ENCODE measurements at regions not wholly inside any gene's neighbourhood (a gene's known extent, or its start where the extent isn't known, plus 50 kb on each side); places are given as distances from the start of the nearest gene placed in this dataset.
A peak's percentile ranks its signal among the peaks of the same experiment; 100 is the strongest.
"Not testable (repeated sequence)": the region's sequence is repeated elsewhere in the genome, so short reads cannot be mapped to it uniquely, and the experiment has no call there.

DNA sequence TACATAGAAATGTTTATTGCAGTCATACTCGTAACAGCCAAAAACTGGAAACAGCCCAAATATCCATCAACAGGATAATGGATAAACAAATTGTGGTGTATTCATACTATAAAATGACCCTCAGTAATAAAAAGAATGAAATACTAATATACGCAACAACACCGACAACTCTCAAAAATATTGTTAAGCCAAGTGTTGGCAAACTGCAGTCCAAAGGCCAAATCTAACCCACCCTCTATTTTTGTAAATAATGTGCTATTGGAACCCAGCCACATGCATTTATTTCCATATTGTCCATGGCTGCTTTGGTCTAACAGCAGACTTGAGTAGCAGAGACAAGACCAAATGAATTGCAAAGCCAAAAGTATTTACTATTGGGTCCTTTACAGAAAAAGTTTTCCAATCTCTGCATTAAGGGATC, 151.0 kb downstream of the MREG start:
- no peak for DNase-seq
- no peaks in the 10 kb centered on the region for H3K27me3 ChIP-seq (ENCODE audit: low read depth)
- H3K36me3 ChIP-seq = no peaks in the 10 kb centered on the region
- no peaks in the 10 kb centered on the region for H3K9me3 ChIP-seq (replicated peaks)
- H3K4me3 ChIP-seq = no peak overlapping the region
- TF ChIP-seq, protein P1, sequence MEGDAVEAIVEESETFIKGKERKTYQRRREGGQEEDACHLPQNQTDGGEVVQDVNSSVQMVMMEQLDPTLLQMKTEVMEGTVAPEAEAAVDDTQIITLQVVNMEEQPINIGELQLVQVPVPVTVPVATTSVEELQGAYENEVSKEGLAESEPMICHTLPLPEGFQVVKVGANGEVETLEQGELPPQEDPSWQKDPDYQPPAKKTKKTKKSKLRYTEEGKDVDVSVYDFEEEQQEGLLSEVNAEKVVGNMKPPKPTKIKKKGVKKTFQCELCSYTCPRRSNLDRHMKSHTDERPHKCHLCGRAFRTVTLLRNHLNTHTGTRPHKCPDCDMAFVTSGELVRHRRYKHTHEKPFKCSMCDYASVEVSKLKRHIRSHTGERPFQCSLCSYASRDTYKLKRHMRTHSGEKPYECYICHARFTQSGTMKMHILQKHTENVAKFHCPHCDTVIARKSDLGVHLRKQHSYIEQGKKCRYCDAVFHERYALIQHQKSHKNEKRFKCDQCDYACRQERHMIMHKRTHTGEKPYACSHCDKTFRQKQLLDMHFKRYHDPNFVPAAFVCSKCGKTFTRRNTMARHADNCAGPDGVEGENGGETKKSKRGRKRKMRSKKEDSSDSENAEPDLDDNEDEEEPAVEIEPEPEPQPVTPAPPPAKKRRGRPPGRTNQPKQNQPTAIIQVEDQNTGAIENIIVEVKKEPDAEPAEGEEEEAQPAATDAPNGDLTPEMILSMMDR (IDR thresholded peaks at IDR 0.05; ENCODE audit: borderline replicate concordance) = no peak
- H3K27ac ChIP-seq (replicated peaks) = no peak overlapping the region
- no peaks in the 10 kb centered on the region for H3K4me1 ChIP-seq
- intact Hi-C loops (cut with micrococcal nuclease) = no loop called here

DNA sequence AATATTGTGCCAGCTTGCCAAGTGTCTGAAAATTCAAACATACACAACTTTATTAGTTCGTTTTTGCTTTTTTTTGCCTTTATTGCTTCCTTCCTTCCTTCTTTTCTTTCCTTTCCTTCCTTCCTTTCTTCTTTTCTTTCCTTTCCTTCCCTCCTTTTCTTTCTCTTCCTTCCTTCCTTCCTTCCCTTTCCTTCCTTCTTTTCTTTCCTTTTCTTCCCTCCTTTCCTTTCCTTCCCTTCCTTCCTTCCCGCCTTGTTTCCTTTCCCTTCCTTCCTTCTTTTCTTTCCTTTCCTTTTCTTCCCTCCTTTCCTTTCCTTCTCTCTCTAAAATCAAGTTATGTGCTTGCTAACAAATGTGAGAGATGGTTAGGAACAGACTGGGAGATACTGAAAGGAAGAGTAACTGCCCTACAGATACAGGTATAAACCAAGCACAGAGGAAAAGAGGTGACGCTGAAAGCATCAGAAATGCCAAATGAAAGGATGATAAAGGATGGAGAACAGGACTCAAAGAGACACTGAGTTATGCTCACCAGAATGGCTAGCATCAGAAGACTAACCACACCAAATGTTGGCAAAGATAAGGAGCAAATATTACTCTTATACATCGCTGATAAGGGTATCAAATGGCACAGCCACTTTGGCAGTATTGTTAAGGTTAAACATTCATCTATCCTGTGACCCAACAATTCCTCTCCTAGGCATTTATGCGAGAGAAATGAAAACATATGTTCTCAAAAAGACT, 151.6 kb downstream of the MREG start:
- TF ChIP-seq, protein P1 (IDR thresholded peaks at IDR 0.05; ENCODE audit: borderline replicate concordance) = no peak
- DNase-seq = no peak

DNA sequence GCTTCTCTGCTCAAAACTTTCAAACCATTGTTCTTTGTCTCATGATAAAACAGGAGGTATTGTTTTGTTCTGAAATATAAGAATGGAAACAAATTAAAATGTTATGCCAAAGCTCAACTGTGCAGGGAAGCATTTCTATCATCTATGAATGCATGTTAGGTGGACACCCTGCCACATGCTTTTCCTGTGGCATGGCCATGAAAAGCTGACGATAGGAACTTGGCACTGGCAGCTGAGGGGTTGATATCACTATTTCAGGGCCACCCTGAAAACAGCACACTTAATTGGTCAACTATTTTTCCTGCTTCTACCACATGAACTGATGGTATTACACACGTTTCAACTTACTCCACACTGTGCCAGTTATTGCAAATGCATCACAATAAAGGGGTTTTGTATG, 157.3 kb downstream of the MREG start:
- intact Hi-C loops (cut with micrococcal nuclease) = no loop called here
- H3K27ac ChIP-seq (replicated peaks) = no peak overlapping the region
- no peaks in the 10 kb centered on the region for H3K27me3 ChIP-seq (ENCODE audit: low read depth)
- peaks cover 6% of the 10 kb centered on the region for H3K4me1 ChIP-seq
- H3K36me3 ChIP-seq = no peaks in the 10 kb centered on the region
- peaks cover 9% of the 10 kb centered on the region for H3K9me3 ChIP-seq (replicated peaks)
- DNase-seq = no peak
- H3K4me3 ChIP-seq = no peak overlapping the region
- TF ChIP-seq, protein P1 (IDR thresholded peaks at IDR 0.05; ENCODE audit: borderline replicate concordance) = no peak

More for the DNA sequence above, 151.6 kb downstream of the MREG start:
- intact Hi-C loops (cut with micrococcal nuclease) = no loop called here
- no peaks in the 10 kb centered on the region for H3K36me3 ChIP-seq
- no peaks in the 10 kb centered on the region for H3K9me3 ChIP-seq (replicated peaks)
- H3K4me3 ChIP-seq = no peak overlapping the region
- no peak overlapping the region for H3K27ac ChIP-seq (replicated peaks)
- no peaks in the 10 kb centered on the region for H3K4me1 ChIP-seq
- H3K27me3 ChIP-seq (ENCODE audit: low read depth) = no peaks in the 10 kb centered on the region

DNA sequence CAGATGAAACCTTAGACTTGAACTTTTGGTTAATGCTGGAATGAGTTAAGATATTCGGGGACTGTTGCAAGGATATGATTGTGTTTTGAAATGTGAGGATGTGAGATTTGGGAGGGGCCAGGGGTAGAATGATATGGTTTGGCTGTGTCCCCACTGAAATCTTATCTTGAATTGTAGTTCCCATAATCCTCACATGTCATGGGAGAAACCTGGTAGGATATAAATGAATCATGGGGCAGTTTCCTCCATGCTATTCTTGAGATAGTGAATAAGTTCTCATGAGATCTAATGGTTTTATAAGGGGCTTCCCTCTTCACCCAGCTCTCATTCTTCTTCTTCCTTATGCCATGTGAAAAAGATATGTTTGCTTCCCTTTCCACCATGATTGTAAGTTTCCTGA, 158.0 kb downstream of the MREG start:
- intact Hi-C loops (cut with micrococcal nuclease); H3K9me3 ChIP-seq (replicated peaks); H3K4me3 ChIP-seq; DNase-seq; H3K27ac ChIP-seq (replicated peaks); H3K27me3 ChIP-seq (ENCODE audit: low read depth); H3K36me3 ChIP-seq: not testable (repeated sequence)
- H3K4me1 ChIP-seq = peaks cover 10% of the 10 kb centered on the region

DNA sequence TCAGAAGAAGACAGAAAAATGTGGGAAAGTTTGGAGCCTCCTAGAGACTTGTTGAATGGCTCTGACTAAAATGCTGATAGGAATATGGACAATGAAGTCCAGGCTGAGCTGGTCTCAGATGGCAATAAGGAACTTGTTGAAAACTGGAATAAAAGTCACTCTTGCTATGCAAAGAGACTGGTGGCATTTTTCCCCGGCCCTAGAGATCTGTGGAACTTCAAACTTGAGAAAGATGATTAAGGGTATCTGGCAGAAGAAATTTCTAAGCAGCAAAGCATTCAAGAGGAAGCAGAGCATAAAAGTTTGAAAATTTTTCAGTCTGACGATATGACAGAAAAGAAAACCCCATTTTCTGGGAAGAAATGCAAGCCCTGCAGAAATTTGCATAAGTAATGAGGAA, 159.3 kb downstream of the MREG start:
- DNase-seq = no peak
- intact Hi-C loops (cut with micrococcal nuclease) = no loop called here
- H3K36me3 ChIP-seq = no peaks in the 10 kb centered on the region
- peaks cover 9% of the 10 kb centered on the region for H3K9me3 ChIP-seq (replicated peaks)
- H3K4me3 ChIP-seq = no peak overlapping the region
- peaks cover 10% of the 10 kb centered on the region for H3K4me1 ChIP-seq
- no peak overlapping the region for H3K27ac ChIP-seq (replicated peaks)
- TF ChIP-seq, protein P1 (IDR thresholded peaks at IDR 0.05; ENCODE audit: borderline replicate concordance) = no peak
- no peaks in the 10 kb centered on the region for H3K27me3 ChIP-seq (ENCODE audit: low read depth)

DNA sequence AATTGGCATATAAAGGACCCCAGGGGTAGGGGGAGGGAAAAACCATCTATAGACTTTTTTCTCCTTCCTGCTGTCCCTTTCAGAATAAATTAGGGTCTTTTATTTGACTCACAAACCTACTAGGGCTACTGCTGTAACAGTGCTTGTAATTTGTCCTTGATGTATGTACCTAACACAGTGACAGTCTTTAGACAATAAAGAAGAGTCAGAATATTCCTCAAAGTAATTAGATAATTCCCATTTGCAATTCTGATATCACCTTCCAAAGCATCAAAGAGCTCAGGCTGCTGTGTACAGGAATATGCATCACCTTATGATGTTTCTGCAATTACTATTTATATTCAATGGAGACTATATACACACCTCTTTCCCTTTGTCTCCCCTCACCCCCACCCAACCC, 161.7 kb downstream of the MREG start:
- H3K4me1 ChIP-seq = peaks cover 10% of the 10 kb centered on the region
- no peaks in the 10 kb centered on the region for H3K27me3 ChIP-seq (ENCODE audit: low read depth)
- H3K4me3 ChIP-seq = no peak overlapping the region
- H3K36me3 ChIP-seq = no peaks in the 10 kb centered on the region
- DNase-seq = no peak
- H3K9me3 ChIP-seq (replicated peaks) = peaks cover 9% of the 10 kb centered on the region
- H3K27ac ChIP-seq (replicated peaks) = peak overlapping the region; percentile 74
- TF ChIP-seq, protein P1 (IDR thresholded peaks at IDR 0.05; ENCODE audit: borderline replicate concordance) = no peak
- intact Hi-C loops (cut with micrococcal nuclease) = no loop called here
